OCI-LY3 (cell line): ENCODE measurements at regions not wholly inside any gene's neighbourhood (a gene's known extent, or its start where the extent isn't known, plus 50 kb on each side); places are given as distances from the start of the nearest gene placed in this dataset.
"Not testable (repeated sequence)": the region's sequence is repeated elsewhere in the genome, so short reads cannot be mapped to it uniquely, and the experiment has no call there.

Experiments used
- H2AFZ ChIP-seq: fragments of 200-600, 300-600 bp; shearing (Covaris generic); 2 replicates; pipeline ENCODE4 v1.6.0; 2014; ENCODE audit warnings: antibody characterized with exemption, low read depth, low read length
- H3K27ac ChIP-seq: fragments of 200-600, 300-600 bp; sonication (generic); 2 replicates; pipeline ENCODE4 v1.5.1; 2014; ENCODE audit warnings: mild to moderate bottlenecking, low read length, moderate library complexity, mixed read lengths
- H3K27me3 ChIP-seq: fragments of 200-600, 300-600 bp; sonication (generic); 2 replicates; pipeline ENCODE4 v1.6.1; 2014; ENCODE audit warnings: low read depth, low read length, mixed read lengths
- H3K36me3 ChIP-seq: fragments of 200-600, 300-600 bp; sonication (generic); replicated peaks from 2 replicates; pipeline ENCODE3; 2014; ENCODE audit warnings: low read depth, low read length, mixed read lengths
- H3K4me1 ChIP-seq: fragments of 300-600, 200-600 bp; sonication (generic); 2 replicates; pipeline ENCODE4 v1.6.1; 2014; ENCODE audit warnings: low read length, mixed read lengths
- H3K4me2 ChIP-seq: fragments of 200-600, 300-600 bp; sonication (generic); 2 replicates; pipeline ENCODE4 v1.6.1; 2014; ENCODE audit warnings: low read length, mixed read lengths
- H3K4me3 ChIP-seq: fragments of 300-600, 200-600 bp; sonication (generic); 2 replicates; pipeline ENCODE4 v1.5.1; 2014; ENCODE audit warnings: antibody characterized with exemption, mild to moderate bottlenecking, low read length, moderate library complexity
- H3K79me2 ChIP-seq: fragments of 300-600, 200-600 bp; shearing (Covaris generic); 2 replicates; pipeline ENCODE4 v1.6.1; 2014; ENCODE audit warnings: mild to moderate bottlenecking, low read length, mixed read lengths
- H3K9ac ChIP-seq: fragments of 300-600, 200-600 bp; shearing (Covaris generic); 2 replicates; pipeline ENCODE4 v1.6.0; 2014; ENCODE audit warnings: mild to moderate bottlenecking, low read length, moderate library complexity
- H3K9me3 ChIP-seq: fragments of 200-600, 300-600 bp; shearing (Covaris generic); 2 replicates; pipeline ENCODE4 v1.6.1; 2014; ENCODE audit warnings: low read length, mixed read lengths; ENCODE audit not compliant: insufficient read depth
- H4K20me1 ChIP-seq: fragments of 200-600, 300-600 bp; sonication (generic); 2 replicates; pipeline ENCODE4 v1.6.1; 2016; ENCODE audit warnings: low read length, mixed read lengths; ENCODE audit not compliant: insufficient read depth
- CTCF ChIP-seq: fragments of 200-600, 300-600 bp; sonication (generic); IDR thresholded peaks from 2 replicates; pipeline ENCODE4 v1.5.1; 2014; ENCODE audit warnings: antibody characterized with exemption, low read length, low read depth
- EZH2phosphoT487 ChIP-seq: fragments of 200-600 bp; shearing (Covaris generic); IDR thresholded peaks from 2 replicates; pipeline ENCODE4 v1.6.1; 2018; ENCODE audit warnings: antibody characterized with exemption, mixed run types, low read depth

- H3K27me3 ChIP-seq, result no peaks in the 10 kb centered on the region
- H4K20me1 ChIP-seq, result no peaks in the 10 kb centered on the region
- no peaks in the 10 kb centered on the region for H3K79me2 ChIP-seq
Measured at GRCh38 chr13:37475966-37476365, 122.6 kb downstream of the POSTN start.

DNA sequence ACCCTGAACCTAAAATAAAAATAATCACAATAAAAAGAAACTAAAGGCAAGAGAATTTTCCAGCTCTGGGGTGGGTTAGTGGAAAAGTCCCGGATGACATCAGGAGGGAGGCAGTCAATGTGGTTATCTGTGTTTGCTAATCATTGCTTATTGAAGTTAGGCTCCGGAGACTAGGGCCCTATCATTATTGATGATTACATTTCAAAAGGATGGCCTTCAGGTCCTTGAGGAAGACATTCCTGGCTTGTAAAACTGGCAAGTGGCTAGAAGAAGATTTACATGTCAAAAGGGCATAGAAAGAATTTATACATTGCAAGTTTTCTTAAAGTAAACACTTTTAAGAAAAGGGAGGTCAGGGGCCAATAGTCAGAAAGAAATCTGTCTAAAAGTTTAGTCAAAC lies 123.4 kb downstream of the POSTN start:
- Histone ChIP-seq H3K79me2 (no peaks in the 10 kb centered on the region), H3K27ac (no peak overlapping the region), H3K9me3 (no peaks in the 10 kb centered on the region), H4K20me1 (no peaks in the 10 kb centered on the region), H3K4me1 (no peaks in the 10 kb centered on the region), H3K4me2 (no peak overlapping the region), H3K27me3 (no peaks in the 10 kb centered on the region), H3K36me3 (no peaks in the 10 kb centered on the region), H3K4me3 (no peak overlapping the region), H3K9ac (no peak overlapping the region), H2AFZ (no peak overlapping the region)
- no peak for TF ChIP-seq EZH2phosphoT487
- TF ChIP-seq CTCF, result no peak

More at GRCh38 chr13:37475966-37476365, 122.6 kb downstream of the POSTN start:
- Histone ChIP-seq H3K9me3 (no peaks in the 10 kb centered on the region), H3K4me2 (no peak overlapping the region), H3K36me3 (no peaks in the 10 kb centered on the region), H3K4me1 (no peaks in the 10 kb centered on the region), H3K27ac (no peak overlapping the region), H3K9ac (no peak overlapping the region), H3K4me3 (no peak overlapping the region), H2AFZ (no peak overlapping the region)
- TF ChIP-seq CTCF (no peak), EZH2phosphoT487 (no peak)

GRCh38 chr13:37473035-37473434 lies 125.5 kb downstream of the POSTN start:
- Histone ChIP-seq H3K27me3 (no peaks in the 10 kb centered on the region), H3K4me3 (no peak overlapping the region), H4K20me1 (no peaks in the 10 kb centered on the region), H3K4me2 (no peak overlapping the region), H3K36me3 (no peaks in the 10 kb centered on the region), H3K4me1 (no peaks in the 10 kb centered on the region), H3K9ac (no peak overlapping the region), H3K9me3 (no peaks in the 10 kb centered on the region), H3K27ac (no peak overlapping the region), H3K79me2 (no peaks in the 10 kb centered on the region), H2AFZ (no peak overlapping the region)
- TF ChIP-seq CTCF (peak; percentile 32; the same call in 1 of the 2 replicates), EZH2phosphoT487 (no peak)

DNA sequence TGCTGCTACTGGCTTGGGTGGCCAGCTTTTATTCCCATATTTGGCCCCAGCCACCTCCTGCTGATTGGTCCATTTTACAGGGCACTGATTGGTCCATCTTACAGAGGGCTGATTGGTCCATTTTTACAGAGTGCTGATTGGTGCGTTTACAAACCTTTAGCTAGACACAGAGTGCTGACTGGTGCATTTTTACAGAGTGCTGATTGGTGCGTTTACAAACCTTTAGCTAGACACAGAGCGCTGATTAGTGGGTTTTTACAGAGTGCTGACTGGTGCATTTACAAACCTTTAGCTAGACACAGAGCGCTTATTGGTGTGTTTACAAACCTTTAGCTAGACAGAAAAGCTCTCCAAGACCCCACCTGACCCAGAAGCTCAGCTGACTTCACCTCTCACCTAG lies 126.3 kb downstream of the POSTN start:
- H3K4me2 ChIP-seq, H4K20me1 ChIP-seq, H3K27ac ChIP-seq, H3K9ac ChIP-seq, H3K4me3 ChIP-seq, H3K9me3 ChIP-seq, H3K79me2 ChIP-seq, H3K27me3 ChIP-seq, H3K4me1 ChIP-seq, H2AFZ ChIP-seq, H3K36me3 ChIP-seq: not testable (repeated sequence)

DNA sequence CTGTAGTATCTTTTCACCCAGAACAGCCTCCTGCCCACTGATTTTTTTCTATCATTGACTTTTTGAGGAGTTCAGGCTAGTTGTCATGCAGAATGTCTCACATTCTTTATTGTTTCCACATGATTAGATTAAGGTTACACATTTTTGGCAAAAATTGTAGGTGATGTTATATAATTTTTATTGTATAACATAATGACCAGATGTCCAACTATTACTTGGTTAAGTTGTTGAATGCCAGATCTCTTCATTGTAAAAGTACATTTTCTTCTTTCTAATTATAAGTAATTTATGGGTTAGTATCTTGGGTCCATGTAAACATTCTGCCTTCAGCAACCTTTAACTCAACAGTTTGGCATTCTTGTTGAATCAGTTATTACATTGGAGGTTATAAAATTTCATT lies 138.4 kb downstream of the POSTN start:
- TF ChIP-seq EZH2phosphoT487, result no peak
- no peak for TF ChIP-seq CTCF
- Histone ChIP-seq H3K36me3 (no peaks in the 10 kb centered on the region), H3K27ac (no peak overlapping the region), H2AFZ (no peak overlapping the region), H3K9me3 (no peaks in the 10 kb centered on the region), H3K4me1 (no peaks in the 10 kb centered on the region), H3K4me2 (no peak overlapping the region), H3K9ac (no peak overlapping the region), H3K4me3 (no peak overlapping the region), H3K27me3 (no peaks in the 10 kb centered on the region), H3K79me2 (no peaks in the 10 kb centered on the region), H4K20me1 (no peaks in the 10 kb centered on the region)
